ENCODE measurements at regions not wholly inside any gene's neighbourhood (a gene's known extent, or its start where the extent isn't known, plus 50 kb on each side); places are given as distances from the start of the nearest gene placed in this dataset.
"Not testable (repeated sequence)": the region's sequence is repeated elsewhere in the genome, so short reads cannot be mapped to it uniquely, and the experiment has no call there.

- not testable (repeated sequence) for DNase-seq
Measured at GRCh38 chr10:78096486-78096885, 62.8 kb downstream of the RPS24 start.

DNA sequence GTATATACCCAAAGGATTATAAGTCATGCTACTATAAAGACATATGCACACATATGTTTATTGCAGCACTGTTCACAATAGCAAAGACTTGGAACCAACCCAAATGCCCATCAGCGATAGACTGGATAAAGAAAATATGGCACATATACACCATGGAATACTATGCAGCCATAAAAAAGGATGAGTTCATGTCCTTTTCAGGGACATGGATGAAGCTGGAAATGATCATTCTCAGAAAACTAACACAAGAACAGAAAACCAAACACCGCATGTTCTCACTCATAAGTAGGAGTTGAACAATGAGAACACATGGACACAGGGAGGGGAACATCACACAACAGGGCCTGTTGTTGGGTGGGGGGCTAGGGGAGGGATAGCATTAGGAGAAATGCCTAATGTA lies 68.9 kb downstream of the RPS24 start:
- DNase-seq, result not testable (repeated sequence)

- DNase-seq, result no peak
Measured at GRCh38 chr10:78109210-78109609, 75.5 kb downstream of the RPS24 start.

GRCh38 chr10:78115135-78115853 lies 81.6 kb downstream of the RPS24 start:
- DNase-seq, result no peak

GRCh38 chr10:78116361-78116760 lies 82.7 kb downstream of the RPS24 start:
- no peak for DNase-seq

DNA sequence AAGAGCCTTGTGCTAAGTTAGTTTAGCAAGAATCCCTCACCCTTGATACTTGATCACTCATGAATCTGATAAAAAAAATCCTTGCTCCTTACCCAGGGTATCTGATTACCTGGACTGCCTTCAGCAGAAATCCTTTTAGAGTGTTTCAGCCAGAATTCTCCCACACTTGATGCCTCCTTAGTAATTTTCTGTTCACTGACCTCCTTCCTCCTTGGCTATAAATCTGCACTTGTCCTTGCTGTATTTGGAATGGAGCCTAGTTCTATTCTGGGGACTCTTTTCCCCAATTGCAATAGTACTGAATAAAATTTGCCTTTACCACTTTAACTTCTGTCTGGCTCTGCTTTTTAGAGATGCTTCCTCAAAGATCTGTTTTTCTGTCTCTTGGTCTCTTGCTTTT lies 84.9 kb downstream of the RPS24 start:
- no peak for DNase-seq

DNA sequence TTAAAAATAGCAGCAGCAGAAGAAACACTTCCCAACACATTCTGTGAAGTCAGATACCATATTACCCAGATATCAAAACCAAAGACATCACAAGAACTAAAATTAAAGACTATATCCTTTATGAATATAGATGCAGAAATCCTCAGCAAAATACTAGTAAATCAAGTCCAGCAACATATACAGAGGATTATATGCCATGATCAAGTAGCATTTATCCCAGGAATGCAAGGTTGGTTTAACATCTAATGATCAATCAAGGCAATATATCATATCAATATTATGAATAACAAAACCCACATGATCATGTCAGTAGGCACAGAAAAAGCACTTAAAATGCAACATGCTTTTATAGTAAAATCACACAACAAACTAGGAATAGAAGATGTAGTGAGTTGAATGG lies 88.1 kb downstream of the RPS24 start:
- DNase-seq, result no peak

GRCh38 chr10:78124167-78124566 lies 90.5 kb downstream of the RPS24 start:
- DNase-seq, result no peak

- DNase-seq, result no peak
Measured at GRCh38 chr10:78129211-78129610, 95.5 kb downstream of the RPS24 start.

DNA sequence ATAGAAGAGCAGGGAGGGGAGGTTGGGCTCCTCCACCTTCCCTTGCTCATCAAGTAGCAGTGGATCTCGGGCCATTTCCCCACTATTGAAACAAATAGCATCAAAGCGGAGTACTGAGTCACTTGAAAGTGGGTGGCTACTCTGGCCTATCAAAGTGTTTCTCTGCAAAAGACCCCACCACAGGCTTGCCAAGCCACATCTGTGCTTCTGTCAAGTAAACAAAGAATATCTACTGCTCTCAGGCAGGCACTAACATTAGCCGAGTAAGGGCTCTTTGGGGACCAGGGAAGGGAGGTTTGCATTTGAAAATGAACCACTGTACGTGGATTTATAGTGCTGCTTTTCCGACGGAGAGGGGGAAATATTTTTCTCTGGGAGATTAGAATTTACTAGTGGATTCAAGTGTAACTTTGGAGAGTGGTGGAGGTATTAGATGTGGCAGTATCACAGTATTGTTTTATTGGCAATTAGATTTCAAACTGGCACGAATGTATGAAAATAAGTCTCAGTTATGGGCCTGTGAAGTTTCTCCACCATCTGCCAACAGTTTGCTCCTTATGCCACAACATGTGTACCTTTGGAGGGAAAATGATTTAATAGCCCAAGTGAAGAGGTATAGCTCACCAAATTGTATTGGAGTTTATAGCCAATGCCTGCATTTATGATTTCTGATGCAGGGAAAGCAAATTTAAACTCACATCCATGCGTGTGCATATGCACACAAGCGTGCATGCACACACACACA lies 97.5 kb downstream of the RPS24 start:
- no peak for DNase-seq

DNA sequence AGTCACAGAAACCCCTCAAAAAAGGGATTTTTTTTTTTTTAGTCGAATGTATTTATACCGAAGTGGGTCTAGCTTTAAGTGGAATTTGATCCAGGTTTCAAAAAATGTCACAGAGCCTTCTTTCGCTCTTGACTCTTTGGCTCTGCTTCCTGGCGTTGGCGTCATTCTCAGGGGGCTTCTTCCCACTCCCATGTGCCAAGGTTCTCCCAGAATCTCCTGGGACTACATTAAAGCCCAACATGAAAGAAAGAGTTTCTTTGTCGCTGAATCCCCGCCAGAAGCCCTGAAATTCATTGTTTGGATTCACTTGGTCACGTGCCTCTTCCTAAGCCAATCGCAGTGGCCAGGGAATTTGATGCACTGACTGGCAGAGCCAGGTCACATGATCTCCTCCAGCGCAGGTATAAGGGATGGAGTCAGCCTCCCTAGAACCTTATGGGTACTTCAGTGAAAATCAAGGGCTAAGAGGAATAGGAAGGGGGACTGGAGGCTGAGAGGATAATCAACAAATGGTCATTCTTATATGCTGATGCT lies 101.2 kb downstream of the RPS24 start:
- DNase-seq, result no peak

DNA sequence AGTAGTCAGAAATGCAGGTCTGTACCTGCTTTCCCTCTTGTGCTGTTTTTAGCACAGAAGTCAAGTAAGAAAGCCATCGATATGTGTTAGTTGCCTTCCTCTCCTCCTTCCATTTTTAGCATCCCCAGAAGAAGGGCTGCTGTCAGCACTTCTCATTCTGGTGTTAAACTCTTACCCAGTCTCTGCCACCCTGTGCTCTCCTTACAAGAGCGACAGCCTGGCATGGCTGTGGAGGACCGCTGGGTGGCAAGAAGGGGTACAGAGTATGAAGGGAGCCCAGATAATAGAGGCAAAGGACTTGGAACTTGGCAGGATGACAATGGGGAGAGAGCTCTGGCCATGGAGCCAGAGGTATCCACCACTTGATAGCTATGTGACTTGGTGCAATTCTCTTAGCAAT lies 103.5 kb downstream of the RPS24 start:
- DNase-seq, result no peak

GRCh38 chr10:78139341-78139740 lies 105.7 kb downstream of the RPS24 start:
- no peak for DNase-seq

DNA sequence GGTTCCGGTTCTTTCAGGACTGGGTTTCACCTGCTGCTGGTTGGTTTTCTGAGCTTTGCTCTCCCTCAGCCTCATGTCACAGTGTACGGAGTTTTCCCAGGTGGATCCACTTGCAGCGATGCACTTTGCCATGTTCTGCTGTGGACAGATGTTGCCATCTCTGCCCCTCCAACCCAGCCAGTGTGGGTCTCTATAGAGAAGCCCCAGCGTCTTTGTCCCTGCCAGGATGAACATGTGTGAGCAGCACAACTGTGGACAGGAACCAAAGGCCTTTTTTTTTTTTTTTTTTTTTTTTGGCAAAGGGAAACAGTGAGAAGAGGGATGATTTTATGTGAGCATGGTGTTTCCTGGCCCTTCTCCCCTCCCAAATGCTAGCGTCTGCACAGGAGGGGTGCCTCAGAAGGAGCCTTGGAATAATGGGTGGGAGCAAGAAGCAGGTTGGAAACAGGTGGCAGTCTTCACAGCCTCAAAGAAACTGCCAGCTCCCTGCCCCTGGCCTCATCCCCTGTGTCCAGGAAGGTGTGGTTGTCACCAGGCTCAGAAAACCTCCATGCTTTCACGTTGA lies 106.5 kb downstream of the RPS24 start:
- no peak for DNase-seq

GRCh38 chr10:78143576-78143975 lies 109.9 kb downstream of the RPS24 start:
- DNase-seq, result no peak

DNA sequence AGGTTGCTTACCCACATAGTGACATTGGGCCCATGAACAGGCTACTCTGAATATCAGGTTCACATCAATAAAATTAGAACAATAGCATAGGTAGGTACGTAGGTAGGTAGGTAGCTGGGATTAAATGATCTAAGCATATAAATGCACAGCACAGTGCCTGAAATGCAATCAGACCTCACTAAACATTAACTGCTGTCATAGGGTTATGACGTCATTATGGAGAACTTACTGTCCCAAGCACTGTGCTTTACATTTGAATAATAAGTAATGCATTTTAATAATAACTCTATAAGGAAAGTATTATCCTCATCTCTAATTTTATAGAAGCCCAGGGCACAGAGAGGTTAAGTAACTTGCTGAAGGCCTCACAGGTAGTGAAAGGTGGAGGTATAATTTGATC lies 112.5 kb downstream of the RPS24 start:
- DNase-seq, result no peak

GRCh38 chr10:78147202-78147601 lies 113.5 kb downstream of the RPS24 start:
- no peak for DNase-seq

- no peak for DNase-seq
Measured at GRCh38 chr10:78148216-78148960, 114.7 kb downstream of the RPS24 start.

DNA sequence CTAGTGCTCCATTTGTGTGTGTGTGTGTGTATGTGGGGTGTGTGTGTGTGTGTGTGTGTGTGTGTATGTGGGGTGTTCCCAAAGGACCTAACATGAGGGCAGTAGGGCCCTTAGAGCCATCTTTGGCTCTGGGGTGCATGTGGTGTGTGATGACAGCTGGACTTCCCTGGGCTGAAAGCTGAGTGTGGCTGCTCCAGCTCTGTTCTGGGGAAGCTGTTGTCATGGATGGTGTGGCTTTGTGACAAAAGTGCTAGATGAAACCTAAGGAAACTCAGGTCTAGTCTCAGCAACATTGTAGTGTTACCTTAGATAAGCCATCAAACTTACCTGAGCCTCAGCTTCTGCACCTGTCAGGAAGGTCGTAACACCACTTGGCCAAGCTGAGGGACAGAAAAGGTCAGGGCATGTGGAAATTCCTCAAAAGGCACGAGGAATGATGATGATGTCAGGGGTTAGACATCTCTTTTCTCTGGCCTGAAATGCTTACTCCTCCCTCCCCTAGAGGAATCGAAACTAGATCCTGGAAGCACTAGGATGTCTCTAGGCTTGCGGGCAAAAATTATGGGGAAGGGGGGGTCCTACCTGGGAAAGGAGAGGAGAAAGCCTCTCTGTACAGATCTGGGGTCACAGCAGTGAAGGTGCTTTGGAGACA lies 115.4 kb downstream of the RPS24 start:
- DNase-seq, result no peak

GRCh38 chr10:78150756-78151155 lies 117.1 kb downstream of the RPS24 start:
- no peak for DNase-seq

- no peak for DNase-seq
Measured at GRCh38 chr10:78155722-78156121, 122.1 kb downstream of the RPS24 start.

- DNase-seq, result no peak
Measured at GRCh38 chr10:78160591-78160990, 126.9 kb downstream of the RPS24 start.

DNA sequence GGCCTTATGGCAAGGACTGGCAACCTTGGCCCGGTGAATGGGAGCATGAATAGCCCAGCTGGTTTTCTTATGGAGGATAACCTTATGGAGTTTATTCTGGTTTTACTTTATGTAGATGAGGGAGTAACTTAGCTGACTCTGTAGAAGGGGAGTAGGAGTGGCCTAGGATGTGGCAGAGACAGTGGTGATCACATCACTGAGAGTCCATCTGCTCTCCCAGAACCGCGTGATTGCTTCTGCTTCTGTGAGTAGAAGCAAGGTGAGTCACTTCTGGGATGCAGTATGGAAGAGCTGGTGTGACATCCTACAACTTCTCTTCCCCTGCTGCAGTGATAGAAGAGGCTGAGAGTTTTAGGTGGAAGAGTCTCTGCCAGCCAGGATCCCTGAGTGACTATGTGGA lies 129.2 kb downstream of the RPS24 start:
- DNase-seq, result no peak
